ENCODE measurements at regions not wholly inside any gene's neighbourhood (a gene's known extent, or its start where the extent isn't known, plus 50 kb on each side); places are given as distances from the start of the nearest gene placed in this dataset.

GRCh38 chr9:29297592-29297991 lies 1724.3 kb upstream of the C9orf72 start:
- Histone ChIP-seq H3K27ac (ENCODE audit: low read depth, low read length) (no peak overlapping the region), H2BK15ac (ENCODE audit: low read length) (no peak overlapping the region), H4K91ac (replicated peaks; ENCODE audit: insufficient read length, low read length) (no peak overlapping the region), H2BK12ac (ENCODE audit: low read depth, low read length) (no peak overlapping the region), H2BK20ac (ENCODE audit: low read length) (no peak overlapping the region), H3K79me1 (ENCODE audit: low read depth, low read length) (no peaks in the 10 kb centered on the region), H2BK5ac (ENCODE audit: low read depth, low read length) (no peak overlapping the region), H4K8ac (ENCODE audit: extremely low read depth, insufficient read depth, low read length) (no peak overlapping the region), H3K79me2 (ENCODE audit: control insufficient read depth in 1 of 2, insufficient read depth in 2 of 2, low read length in 2 of 2) (no peaks in the 10 kb centered on the region), H3K4me3 (ENCODE audit: extremely low read depth in 1 of 4, insufficient read depth in 2 of 4, low read depth in 3 of 4, low read length in 4 of 4) (no peak overlapping the region), H3K18ac (ENCODE audit: extremely low read depth, low read length) (no peak overlapping the region), H2AK5ac (ENCODE audit: low read depth, low read length) (no peak overlapping the region), H4K5ac (ENCODE audit: insufficient read length, low read depth, low read length) (no peak overlapping the region), H3K4ac (replicated peaks; ENCODE audit: insufficient read length, low read depth, low read length) (no peak overlapping the region), H3K23ac (ENCODE audit: insufficient read length) (no peak overlapping the region), H3K14ac (ENCODE audit: insufficient read length) (no peak overlapping the region), H4K20me1 (replicated peaks in 1 of 2; ENCODE audit: control insufficient read depth in 1 of 2, insufficient read depth in 2 of 2, low read length in 2 of 2) (no peaks in the 10 kb centered on the region), H3K36me3 (ENCODE audit: control insufficient read depth in 2 of 4, insufficient read depth in 4 of 4, low read length in 3 of 4) (no peaks in the 10 kb centered on the region), H3K9ac (replicated peaks in 1 of 4; ENCODE audit: extremely low read depth in 1 of 4, low read depth in 3 of 4, low read length in 3 of 4) (no peak overlapping the region), H3K4me1 (replicated peaks in 1 of 4; ENCODE audit: control insufficient read depth in 3 of 4, insufficient read depth in 4 of 4, low read length in 3 of 4) (no peaks in the 10 kb centered on the region), H3K27me3 (replicated peaks in 1 of 4; ENCODE audit: control insufficient read depth in 3 of 4, extremely low read depth in 1 of 4, insufficient read depth in 3 of 4, low read length in 3 of 4) (no peaks in the 10 kb centered on the region), H2BK120ac (replicated peaks; ENCODE audit: low read depth, low read length) (no peak overlapping the region), H2AFZ (ENCODE audit: low read length) (no peak overlapping the region), H3K4me2 (ENCODE audit: insufficient read depth in 1 of 2, low read depth in 2 of 2, low read length in 2 of 2) (no peak overlapping the region), H3K9me3 (ENCODE audit: insufficient read depth in 2 of 2, low read depth in 1 of 2, low read length in 1 of 2) (peaks cover 0 to 4% of the 10 kb centered on the region in 2 experiments; a peak in 1 of 4 replicates), H3K23me2 (ENCODE audit: low read depth, low read length) (no peaks in the 10 kb centered on the region), H3K56ac (replicated peaks; ENCODE audit: insufficient read length, low read depth, low read length) (no peak overlapping the region)
- no peak for FAIRE-seq
- no peak for TF ChIP-seq RAD21 (IDR thresholded peaks at IDR 0.05 in 1 of 2, conservative IDR thresholded peaks at IDR 0.05 in 1 of 2; ENCODE audit: low read depth in 2 of 2, low read length in 2 of 2)
- no peak for TF ChIP-seq E2F6 (IDR thresholded peaks at IDR 0.05)
- no peak for TF ChIP-seq CHD1 (IDR thresholded peaks at IDR 0.05; ENCODE audit: low read depth, low read length)
- no peak for TF ChIP-seq JUN (IDR thresholded peaks at IDR 0.05; ENCODE audit: low read depth, low read length)
- TF ChIP-seq PHF8 (conservative IDR thresholded peaks at IDR 0.05; ENCODE audit: low read depth, low read length): no peak
- no peak for TF ChIP-seq ZNF274 (IDR thresholded peaks at IDR 0.05; ENCODE audit: borderline replicate concordance, extremely low read depth, low read length)
- ChIA-PET CTCF (ENCODE audit: partially characterized antibody) (interaction anchor here (1.1 kb wide), 1 partner anchor 31 kb away, joined by 3 read pairs; no protein-coding TSS in a partner anchor), POLR2A (ENCODE audit: partially characterized antibody) (no interaction called here)
- 79% methylated on average over 2 of the region's 2 CpGs; no CpG with 5 or more reads in 1 of the 2 experiments for WGBS, 2 experiments (ENCODE audit: extremely low coverage in 1 of 2, insufficient coverage in 1 of 2, insufficient read length in 1 of 2, insufficient replicate concordance in 2 of 2, low coverage in 1 of 2, low lambda C conversion rate in 2 of 2, missing lambda C conversion rate in 1 of 2)
- DNase-seq (ENCODE audit: low read depth in 1 of 2, low spot score in 2 of 2): no peak
